ENCODE measurements at regions not wholly inside any gene's neighbourhood (a gene's known extent, or its start where the extent isn't known, plus 50 kb on each side); places are given as distances from the start of the nearest gene placed in this dataset.

DNA sequence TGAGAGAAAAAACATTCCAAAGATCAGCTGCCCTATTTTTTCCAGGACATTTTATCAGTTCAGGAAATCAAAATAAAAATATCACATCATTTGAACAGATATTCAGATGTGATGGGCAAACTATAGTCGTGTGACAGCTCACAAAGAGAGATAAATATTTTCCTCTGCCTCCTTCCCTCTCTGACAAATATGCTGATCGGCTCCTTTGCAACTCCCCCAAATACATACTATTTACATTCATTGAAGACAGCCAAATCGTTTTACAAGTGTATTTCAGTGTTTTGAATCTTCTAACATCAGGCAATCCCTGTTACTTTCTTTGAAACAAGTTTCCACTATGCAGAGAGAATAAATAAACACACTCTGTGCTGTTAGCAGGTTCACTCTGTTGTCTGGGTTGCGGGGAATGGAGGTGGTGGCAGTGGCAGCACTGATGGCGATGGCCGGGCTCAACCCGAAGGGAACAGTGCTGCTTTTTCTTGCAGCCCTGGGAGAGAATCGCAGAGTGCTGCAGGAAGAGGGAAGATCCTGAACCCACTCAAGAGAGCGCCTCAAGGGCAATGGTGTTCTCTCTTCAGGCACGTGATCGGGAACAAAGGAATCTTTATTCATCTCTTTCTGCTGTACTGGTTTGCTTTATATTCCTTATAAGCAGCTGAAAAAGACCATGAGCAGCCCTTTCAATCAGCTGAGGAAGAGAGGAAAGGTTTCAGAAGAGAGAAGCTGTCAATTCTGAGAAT, 142.5 kb downstream of the PHLDA1 start:
- Histone ChIP-seq H3K27me3 (ENCODE audit: insufficient read depth) (no peaks in the 10 kb centered on the region), H2AFZ (ENCODE audit: low read depth) (no peak overlapping the region), H3K4me1 (ENCODE audit: control insufficient read depth in 1 of 2, insufficient read depth in 2 of 2, low read depth in 1 of 2, low read length in 1 of 2) (no peaks in the 10 kb centered on the region), H3K9me3 (no peaks in the 10 kb centered on the region), H3K36me3 (replicated peaks in 1 of 2; ENCODE audit: control insufficient read depth in 1 of 2, insufficient read depth in 2 of 2, low read length in 1 of 2) (no peaks in the 10 kb centered on the region), H3K4me3 (ENCODE audit: low read depth in 2 of 2, low read length in 1 of 2) (no peak overlapping the region), H3K4me2 (no peak overlapping the region), H3K27ac (ENCODE audit: low read depth in 2 of 2, low read length in 1 of 2) (no peak overlapping the region), H3F3A (replicated peaks; ENCODE audit: insufficient read depth) (no peaks in the 10 kb centered on the region), H3K9me2 (no peaks in the 10 kb centered on the region), H3K79me2 (ENCODE audit: insufficient read depth) (no peaks in the 10 kb centered on the region), H3K9ac (no peak overlapping the region), H4K20me1 (ENCODE audit: insufficient read depth) (no peaks in the 10 kb centered on the region)
- WGBS (ENCODE audit: low lambda C conversion rate), result 88% methylated on average over 11 of the region's 11 CpGs
- ChIA-PET CTCF (interaction anchor here (1.6 kb wide), 1 partner anchor 11 kb away, joined by 7 read pairs; no protein-coding TSS in a partner anchor), POLR2A (no interaction called here)
- no peak for DNase-seq
- TF ChIP-seq, protein P1, sequence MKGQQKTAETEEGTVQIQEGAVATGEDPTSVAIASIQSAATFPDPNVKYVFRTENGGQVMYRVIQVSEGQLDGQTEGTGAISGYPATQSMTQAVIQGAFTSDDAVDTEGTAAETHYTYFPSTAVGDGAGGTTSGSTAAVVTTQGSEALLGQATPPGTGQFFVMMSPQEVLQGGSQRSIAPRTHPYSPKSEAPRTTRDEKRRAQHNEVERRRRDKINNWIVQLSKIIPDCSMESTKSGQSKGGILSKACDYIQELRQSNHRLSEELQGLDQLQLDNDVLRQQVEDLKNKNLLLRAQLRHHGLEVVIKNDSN (IDR thresholded peaks at IDR 0.05; ENCODE audit: borderline replicate concordance, low read depth), result no peak
- TF ChIP-seq TCF12 (IDR thresholded peaks at IDR 0.05), result no peak
- TF ChIP-seq NFIC (IDR thresholded peaks at IDR 0.05; ENCODE audit: borderline replicate concordance), result no peak
- no peak for TF ChIP-seq EP300 (IDR thresholded peaks at IDR 0.05; ENCODE audit: borderline replicate concordance in 1 of 2, low read depth in 1 of 2, low read length in 1 of 2)
- TF ChIP-seq CHD2 (IDR thresholded peaks at IDR 0.05; ENCODE audit: low read length, partially characterized antibody), result no peak
- TF ChIP-seq, protein P2, sequence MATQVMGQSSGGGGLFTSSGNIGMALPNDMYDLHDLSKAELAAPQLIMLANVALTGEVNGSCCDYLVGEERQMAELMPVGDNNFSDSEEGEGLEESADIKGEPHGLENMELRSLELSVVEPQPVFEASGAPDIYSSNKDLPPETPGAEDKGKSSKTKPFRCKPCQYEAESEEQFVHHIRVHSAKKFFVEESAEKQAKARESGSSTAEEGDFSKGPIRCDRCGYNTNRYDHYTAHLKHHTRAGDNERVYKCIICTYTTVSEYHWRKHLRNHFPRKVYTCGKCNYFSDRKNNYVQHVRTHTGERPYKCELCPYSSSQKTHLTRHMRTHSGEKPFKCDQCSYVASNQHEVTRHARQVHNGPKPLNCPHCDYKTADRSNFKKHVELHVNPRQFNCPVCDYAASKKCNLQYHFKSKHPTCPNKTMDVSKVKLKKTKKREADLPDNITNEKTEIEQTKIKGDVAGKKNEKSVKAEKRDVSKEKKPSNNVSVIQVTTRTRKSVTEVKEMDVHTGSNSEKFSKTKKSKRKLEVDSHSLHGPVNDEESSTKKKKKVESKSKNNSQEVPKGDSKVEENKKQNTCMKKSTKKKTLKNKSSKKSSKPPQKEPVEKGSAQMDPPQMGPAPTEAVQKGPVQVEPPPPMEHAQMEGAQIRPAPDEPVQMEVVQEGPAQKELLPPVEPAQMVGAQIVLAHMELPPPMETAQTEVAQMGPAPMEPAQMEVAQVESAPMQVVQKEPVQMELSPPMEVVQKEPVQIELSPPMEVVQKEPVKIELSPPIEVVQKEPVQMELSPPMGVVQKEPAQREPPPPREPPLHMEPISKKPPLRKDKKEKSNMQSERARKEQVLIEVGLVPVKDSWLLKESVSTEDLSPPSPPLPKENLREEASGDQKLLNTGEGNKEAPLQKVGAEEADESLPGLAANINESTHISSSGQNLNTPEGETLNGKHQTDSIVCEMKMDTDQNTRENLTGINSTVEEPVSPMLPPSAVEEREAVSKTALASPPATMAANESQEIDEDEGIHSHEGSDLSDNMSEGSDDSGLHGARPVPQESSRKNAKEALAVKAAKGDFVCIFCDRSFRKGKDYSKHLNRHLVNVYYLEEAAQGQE (IDR thresholded peaks at IDR 0.05; ENCODE audit: low read depth, low read length), result no peak
- TF ChIP-seq POLR2AphosphoS5 (IDR thresholded peaks at IDR 0.05; ENCODE audit: low read depth, low read length), result no peak
- TF ChIP-seq MXI1 (IDR thresholded peaks at IDR 0.05; ENCODE audit: low read depth, low read length), result no peak
- TF ChIP-seq RXRA (IDR thresholded peaks at IDR 0.05; ENCODE audit: borderline replicate concordance, low read depth), result no peak
- TF ChIP-seq TAF1 (IDR thresholded peaks at IDR 0.05; ENCODE audit: borderline replicate concordance, low read depth, low read length), result no peak

DNA sequence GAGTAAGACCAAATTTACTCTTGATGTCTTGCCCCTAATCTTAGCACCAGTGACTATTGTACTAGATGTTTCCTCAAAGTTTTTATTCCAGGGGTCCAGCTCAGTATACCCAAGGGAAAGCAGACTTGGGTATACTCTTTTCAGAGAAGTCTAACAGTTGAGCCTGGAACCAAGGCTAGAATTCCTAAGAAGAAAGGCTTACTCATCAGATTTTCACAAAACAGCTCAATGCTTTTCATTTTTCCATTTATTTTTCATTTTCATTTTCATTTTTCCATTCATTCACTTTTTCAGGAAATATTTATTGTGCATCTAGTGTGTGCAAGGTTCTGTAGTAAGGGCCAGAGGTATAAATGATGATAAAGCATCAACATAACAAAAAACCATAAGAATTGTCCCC, 143.2 kb downstream of the PHLDA1 start:
- H3K9me3 ChIP-seq, result no peaks in the 10 kb centered on the region
- H3K9ac ChIP-seq, result no peak overlapping the region
- H4K20me1 ChIP-seq (ENCODE audit: insufficient read depth), result no peaks in the 10 kb centered on the region
- H3K4me3 ChIP-seq (ENCODE audit: low read depth in 2 of 2, low read length in 1 of 2), result no peak overlapping the region
- no peaks in the 10 kb centered on the region for H3K36me3 ChIP-seq (replicated peaks in 1 of 2; ENCODE audit: control insufficient read depth in 1 of 2, insufficient read depth in 2 of 2, low read length in 1 of 2)
- no peaks in the 10 kb centered on the region for H3K27me3 ChIP-seq (ENCODE audit: insufficient read depth)
- ChIA-PET CTCF (interaction anchor here (1.6 kb wide), 1 partner anchor 12 kb away, joined by 7 read pairs; no protein-coding TSS in a partner anchor), POLR2A (no interaction called here)
- H3F3A ChIP-seq (replicated peaks; ENCODE audit: insufficient read depth), result no peaks in the 10 kb centered on the region
- no peaks in the 10 kb centered on the region for H3K9me2 ChIP-seq
- H3K27ac ChIP-seq (ENCODE audit: low read depth in 2 of 2, low read length in 1 of 2), result no peak overlapping the region
- DNase-seq, result no peak
- TF ChIP-seq, protein P3, sequence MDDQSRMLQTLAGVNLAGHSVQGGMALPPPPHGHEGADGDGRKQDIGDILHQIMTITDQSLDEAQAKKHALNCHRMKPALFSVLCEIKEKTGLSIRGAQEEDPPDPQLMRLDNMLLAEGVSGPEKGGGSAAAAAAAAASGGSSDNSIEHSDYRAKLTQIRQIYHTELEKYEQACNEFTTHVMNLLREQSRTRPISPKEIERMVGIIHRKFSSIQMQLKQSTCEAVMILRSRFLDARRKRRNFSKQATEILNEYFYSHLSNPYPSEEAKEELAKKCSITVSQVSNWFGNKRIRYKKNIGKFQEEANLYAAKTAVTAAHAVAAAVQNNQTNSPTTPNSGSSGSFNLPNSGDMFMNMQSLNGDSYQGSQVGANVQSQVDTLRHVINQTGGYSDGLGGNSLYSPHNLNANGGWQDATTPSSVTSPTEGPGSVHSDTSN (IDR thresholded peaks at IDR 0.05), result no peak
- TF ChIP-seq YY1 (IDR thresholded peaks at IDR 0.05; ENCODE audit: low read depth) (no peak), MXI1 (IDR thresholded peaks at IDR 0.05; ENCODE audit: low read depth, low read length) (no peak), ELF1 (IDR thresholded peaks at IDR 0.05) (no peak), POLR2AphosphoS5 (IDR thresholded peaks at IDR 0.05; ENCODE audit: low read depth, low read length) (no peak), MEF2A (IDR thresholded peaks at IDR 0.05; ENCODE audit: borderline replicate concordance, low read depth) (no peak), JUND (IDR thresholded peaks at IDR 0.05) (no peak), TEAD4 (IDR thresholded peaks at IDR 0.05; ENCODE audit: borderline replicate concordance, insufficient read depth) (no peak), FOSL2 (IDR thresholded peaks at IDR 0.05; ENCODE audit: borderline replicate concordance, low read depth) (no peak)
- TF ChIP-seq, protein P1 (IDR thresholded peaks at IDR 0.05; ENCODE audit: borderline replicate concordance, low read depth), result no peak
- H3K4me2 ChIP-seq, result no peak overlapping the region
- H3K79me2 ChIP-seq (ENCODE audit: insufficient read depth), result no peaks in the 10 kb centered on the region
- H3K4me1 ChIP-seq (ENCODE audit: control insufficient read depth in 1 of 2, insufficient read depth in 2 of 2, low read depth in 1 of 2, low read length in 1 of 2), result no peaks in the 10 kb centered on the region
- H2AFZ ChIP-seq (ENCODE audit: low read depth), result no peak overlapping the region
